Muscle of back (tissue), 3 donors: ENCODE measurements at regions not wholly inside any gene's neighbourhood (a gene's known extent, or its start where the extent isn't known, plus 50 kb on each side); places are given as distances from the start of the nearest gene placed in this dataset.
"Not testable (repeated sequence)": the region's sequence is repeated elsewhere in the genome, so short reads cannot be mapped to it uniquely, and the experiment has no call there.

Experiments used
- DNase-seq, 3 donors: peaks; one replicate each; pipeline versions ENCODE4 v3.0.0 to v3.0.0-alpha.2; 2013

GRCh38 chr18:78784861-78785260, 194.8 kb upstream of the SALL3 start:
- no peak for DNase-seq

DNA sequence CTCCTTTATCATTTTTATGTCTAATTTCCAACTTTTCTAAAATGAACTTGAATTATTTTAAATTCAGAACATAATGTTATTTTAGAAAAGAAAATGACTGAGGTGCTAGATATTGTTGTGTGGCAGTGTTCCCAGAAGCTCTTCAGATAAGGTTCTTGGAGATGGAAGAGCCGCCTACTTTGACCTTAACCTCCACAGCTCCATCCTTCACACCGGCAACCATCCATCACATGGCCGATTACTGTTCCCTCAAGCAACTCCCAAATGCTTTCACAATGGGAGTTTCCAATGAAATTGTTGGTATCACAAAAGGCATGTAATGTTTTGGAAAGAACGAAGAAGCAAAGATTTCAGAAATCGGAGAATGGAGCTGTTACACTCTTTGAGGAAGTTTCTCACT, 193.9 kb upstream of the SALL3 start:
- DNase-seq: no peak

DNA sequence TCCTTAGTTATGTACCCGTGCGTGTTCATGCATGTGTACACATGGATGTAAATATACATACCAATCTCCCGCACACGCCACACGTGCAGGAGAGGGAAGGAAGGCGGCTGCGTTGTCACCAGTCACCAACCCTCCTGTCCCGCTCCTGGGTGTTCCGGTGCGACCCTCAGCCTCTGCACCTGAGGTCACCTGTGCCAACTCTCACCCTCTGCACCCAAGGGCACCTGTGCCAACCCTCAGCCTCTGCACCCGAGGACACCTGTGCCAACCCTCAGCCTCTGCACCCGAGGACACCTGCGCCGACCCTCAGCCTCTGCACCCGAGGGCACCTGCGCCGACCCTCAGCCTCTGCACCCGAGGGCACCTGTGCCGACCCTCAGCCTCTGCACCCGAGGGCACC, 192.8 kb upstream of the SALL3 start:
- DNase-seq: no peak

- DNase-seq: no peak
Measured at GRCh38 chr18:78787751-78788150, 191.9 kb upstream of the SALL3 start.

DNA sequence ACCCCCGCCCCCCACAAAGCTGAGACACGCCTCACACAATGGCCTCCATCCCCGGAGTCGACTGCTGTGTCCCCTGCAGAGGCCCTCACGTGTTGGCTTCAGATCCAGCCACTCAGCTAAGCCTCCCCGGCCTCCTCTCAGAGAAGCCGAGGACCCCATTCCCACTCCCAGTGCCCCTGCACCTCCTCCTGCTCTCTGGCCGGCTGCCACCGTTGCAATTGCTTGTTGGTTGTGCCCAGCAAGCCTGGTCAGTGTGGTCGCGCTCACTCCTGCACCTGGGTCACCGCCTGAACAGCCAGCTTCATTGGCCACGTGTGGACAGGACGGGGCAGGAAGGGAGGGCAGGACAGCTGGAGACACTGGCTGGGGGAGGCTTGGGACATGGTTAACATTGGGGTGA, 191.5 kb upstream of the SALL3 start:
- DNase-seq: no peak

DNA sequence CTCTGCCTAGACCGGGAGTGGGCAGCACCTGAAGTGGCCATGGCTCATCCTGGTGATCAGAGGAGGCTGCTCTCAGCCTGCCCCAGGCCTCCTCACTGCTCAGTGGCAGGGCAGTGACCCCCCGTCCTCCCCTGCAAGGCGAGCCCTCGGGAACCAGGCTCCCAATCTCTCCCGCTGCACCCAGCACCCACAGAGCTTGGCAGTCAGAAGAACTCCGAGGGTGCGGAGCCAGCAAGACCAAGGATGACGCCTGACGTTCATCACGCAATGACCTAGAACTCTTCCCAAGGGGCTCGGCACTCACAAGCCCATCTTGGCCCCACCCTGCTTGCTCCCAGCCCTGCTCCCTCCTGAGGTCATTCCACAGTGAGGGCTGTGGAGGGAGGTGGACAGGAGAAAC, 189.8 kb upstream of the SALL3 start:
- no peak for DNase-seq

GRCh38 chr18:78790511-78790910, 189.1 kb upstream of the SALL3 start:
- DNase-seq: no peak

GRCh38 chr18:78790960-78791359, 188.7 kb upstream of the SALL3 start:
- DNase-seq: no peak

DNA sequence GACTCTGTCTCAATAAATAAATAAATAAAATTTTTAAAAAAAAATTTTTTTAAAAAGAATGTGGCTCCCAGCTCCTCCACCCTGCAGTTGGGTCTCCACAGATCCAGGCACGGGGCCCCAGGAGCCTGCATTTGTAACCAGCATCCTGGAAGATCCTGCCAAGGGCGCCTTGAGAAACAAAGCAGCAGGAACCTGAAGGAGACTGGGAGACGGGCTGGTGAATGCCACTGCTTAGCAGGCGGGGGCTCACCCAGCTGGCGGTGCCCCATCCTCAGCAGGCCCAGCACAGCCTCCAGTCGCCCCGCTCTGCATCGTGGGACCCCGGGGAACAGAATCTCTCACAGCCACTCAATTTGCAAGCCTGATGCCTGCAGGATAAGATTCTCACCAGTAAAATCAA, 187.5 kb upstream of the SALL3 start:
- no peak for DNase-seq

- DNase-seq: no peak
Measured at GRCh38 chr18:78792736-78793135, 186.9 kb upstream of the SALL3 start.

GRCh38 chr18:78793313-78794070, 186.1 kb upstream of the SALL3 start:
- no peak for DNase-seq

DNA sequence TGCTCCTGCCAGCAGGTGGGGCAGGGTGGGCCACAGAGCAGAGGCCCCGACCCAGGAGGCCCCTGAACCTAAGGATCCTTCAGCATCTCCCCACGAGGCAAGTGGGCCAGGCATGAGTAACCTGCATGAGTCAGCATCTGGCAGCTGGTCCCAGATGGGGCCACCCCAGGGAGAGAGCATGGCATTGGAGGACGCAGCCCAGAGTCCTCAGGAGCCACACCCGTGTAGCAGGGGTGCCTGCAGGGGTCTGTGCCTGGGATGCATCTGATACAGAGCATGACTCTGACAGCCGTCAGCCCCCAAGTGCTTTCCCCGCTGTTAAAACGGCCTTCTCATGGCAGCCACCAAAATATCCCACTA, 185.6 kb upstream of the SALL3 start:
- no peak for DNase-seq

DNA sequence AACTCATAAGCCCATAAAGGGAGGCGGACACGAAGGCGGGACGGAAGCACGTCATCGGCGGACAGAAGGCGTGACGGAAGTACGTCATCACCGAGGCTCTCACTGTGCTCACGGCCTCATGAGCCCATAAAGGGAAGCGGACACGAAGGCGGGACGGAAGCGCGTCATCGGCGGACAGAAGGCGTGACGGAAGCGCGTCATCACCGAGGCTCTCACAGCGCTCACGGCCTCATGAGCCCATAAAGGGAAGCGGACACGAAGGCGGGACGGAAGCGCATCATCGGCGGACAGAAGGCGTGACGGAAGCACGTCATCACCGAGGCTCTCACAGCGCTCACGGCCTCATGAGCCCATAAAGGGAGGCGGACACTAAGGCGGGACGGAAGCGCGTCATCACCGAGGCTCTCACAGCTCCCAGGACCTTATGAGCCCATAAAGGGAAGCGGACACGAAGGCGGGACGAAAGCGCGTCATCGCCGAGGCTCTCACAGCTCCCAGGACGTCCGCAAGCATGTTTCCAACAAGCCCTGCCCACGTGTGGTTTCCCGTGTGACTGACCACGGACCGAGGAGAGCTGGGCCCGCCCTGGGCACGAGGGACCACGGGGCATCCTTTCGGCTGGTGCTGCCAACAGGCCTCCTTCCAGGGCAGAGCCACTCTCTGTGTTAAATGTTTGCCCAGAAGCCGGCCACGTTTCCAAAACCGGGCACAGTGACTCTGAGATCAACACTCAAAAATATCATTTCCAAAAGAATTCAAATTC, 182.7 kb upstream of the SALL3 start:
- no peak for DNase-seq

DNA sequence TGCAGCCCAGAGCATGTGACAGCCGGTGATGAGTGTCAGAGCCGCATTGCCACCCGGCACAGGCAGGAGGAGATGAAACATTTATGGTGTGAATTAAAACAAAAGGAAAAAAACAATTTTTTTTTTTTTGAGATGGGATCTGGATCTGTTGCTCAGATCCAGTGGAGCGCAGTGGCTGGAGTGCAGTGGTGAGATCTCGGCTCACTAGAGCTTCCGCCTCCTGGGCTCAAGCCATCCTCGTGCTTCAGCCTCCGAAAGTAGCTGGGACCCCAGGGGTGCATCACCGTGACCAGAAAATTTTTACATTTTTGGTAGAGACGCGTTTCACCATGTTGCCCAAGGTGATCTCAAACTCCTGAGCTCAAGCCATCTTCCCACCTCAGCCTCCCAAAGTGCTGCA, 182.1 kb upstream of the SALL3 start:
- DNase-seq: no peak

DNA sequence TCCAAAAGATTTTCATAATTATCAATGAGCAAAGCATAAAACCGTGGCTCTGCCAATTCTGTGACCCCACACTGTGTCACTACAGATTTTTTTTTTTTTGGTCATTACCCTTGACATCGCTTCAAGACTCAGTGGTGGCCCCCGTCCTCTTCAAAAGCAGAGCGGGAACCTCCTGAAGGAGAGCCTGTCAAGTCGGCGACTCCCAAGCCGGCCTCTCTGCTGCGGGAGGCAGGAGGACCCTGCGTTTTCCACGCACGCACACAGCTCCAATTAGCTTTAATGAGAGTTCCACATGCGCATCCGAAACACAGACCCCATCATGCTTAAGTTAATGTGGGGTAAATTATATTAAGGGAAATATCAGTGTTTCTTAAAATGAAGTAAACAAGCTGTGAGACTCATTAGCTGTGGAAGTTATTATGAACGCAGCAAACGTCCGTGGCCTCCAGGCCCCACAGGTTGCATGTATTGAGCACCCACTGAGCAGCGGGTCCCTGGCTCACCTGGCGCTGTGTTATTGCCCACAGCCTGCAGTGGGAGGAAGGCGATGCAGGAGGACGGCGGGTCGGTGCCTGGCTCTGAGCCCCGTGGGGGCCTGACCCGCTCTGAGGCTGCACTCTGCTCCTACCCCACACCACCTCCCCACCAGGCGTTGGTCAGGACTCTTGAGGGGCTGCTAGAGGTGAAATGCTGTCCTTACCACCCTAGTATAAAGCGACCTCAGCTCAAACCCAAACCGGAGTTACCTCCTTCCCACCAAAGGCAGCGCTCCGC, 181.0 kb upstream of the SALL3 start:
- no peak for DNase-seq

DNA sequence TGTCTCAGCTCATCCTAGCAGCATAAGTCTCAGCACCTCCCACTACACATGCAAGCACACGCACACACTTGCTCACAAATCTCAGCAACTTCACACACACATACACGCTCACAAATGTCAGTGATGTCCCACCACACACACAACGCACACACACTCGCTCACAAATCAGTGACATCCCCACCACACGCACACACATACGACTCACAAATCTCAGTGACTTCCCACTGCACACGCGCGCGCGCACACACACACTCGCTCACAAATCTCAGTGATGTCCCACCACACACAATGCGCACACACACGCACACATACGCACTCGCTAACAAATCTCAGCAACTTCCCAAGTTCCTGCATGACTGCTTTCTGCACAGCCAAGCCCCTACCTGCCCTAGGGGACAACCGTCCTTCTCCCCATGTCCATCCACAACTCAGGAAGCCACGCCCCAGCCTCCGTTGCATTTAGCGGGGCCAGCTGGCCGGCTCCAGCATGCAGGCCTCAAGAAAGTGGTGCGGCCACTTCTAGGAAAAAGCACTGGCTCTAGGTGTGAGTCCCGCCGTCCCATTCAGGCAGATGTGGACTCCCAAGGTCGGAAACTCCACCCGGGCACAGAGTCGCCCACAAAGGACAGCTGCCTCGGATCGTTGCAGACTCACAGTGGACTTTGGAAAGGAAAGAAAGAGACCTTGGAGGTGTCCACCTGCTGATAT, 180.1 kb upstream of the SALL3 start:
- no peak for DNase-seq

- not testable (repeated sequence) for DNase-seq
Measured at GRCh38 chr18:78800102-78800851, 179.3 kb upstream of the SALL3 start.

- DNase-seq: no peak
Measured at GRCh38 chr18:78801011-78801410, 178.6 kb upstream of the SALL3 start.

- DNase-seq: no peak
Measured at GRCh38 chr18:78803104-78803503, 176.5 kb upstream of the SALL3 start.

DNA sequence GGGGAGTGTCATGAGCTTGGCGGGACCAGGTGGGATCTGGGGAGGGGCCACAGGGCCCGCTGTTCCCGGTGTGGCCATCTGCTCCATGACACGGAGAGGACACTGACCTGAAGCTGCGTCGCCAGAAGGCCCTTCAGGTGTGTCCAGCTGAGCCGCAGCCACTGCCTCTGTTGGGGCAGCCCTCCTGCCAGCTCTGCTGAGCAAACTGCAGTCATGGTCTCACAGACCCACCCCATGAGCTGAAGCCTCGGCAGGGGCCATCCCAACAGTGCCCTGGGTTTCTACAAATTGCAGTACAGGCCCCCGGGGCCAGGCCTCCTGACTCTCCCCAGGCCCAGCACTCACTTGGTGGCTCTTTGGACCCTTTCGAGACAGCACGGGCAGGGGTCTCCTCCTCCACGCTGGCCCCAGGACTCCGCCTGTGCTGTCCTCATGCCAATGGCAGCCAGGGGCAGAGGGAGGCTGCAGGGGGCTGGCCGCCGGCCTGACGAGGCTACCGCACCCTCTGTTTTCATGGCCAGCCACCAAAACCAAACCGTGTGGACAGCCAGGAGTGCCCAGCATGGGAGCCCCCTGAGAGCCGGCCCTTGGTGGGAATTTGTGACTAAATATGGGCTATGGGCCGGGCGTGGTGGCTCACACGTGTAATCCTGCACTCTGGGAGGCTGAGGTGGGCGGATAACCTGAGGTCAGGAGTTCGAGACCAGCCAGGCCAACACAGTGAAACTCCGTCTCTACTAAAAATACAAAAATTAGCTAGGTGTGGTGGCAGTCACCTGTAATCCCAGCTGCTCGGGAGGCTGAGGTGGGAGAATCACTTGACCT, 175.2 kb upstream of the SALL3 start:
- DNase-seq: no peak

GRCh38 chr18:78805840-78806239, 173.8 kb upstream of the SALL3 start:
- no peak for DNase-seq
